Keratinocyte (primary cell): ENCODE measurements at regions not wholly inside any gene's neighbourhood (a gene's known extent, or its start where the extent isn't known, plus 50 kb on each side); places are given as distances from the start of the nearest gene placed in this dataset.

ENCODE experiments used
- CTCF ChIP-seq, 3 experiments: IDR thresholded peaks in 1 of 3; conservative IDR thresholded peaks in 1 of 3; optimal IDR thresholded peaks in 1 of 3; 2 replicates in 2 of 3; 3 replicates in 1 of 3; pipeline versions ENCODE3 to v1.5.1; 2011; ENCODE audit warnings: low read length in 3 of 3, mild to moderate bottlenecking in 3 of 3, moderate library complexity in 2 of 3, control low read depth in 1 of 3, inconsistent platforms in 1 of 3; ENCODE audit not compliant: insufficient read depth in 2 of 3; ENCODE audit errors: extremely low read depth in 1 of 3
- EZH2 ChIP-seq: IDR thresholded peaks from one replicate; pipeline ENCODE4 v1.6.1; 2012; ENCODE audit warnings: inconsistent platforms, mild to moderate bottlenecking, low read length, moderate library complexity

GRCh38 chr5:180423598-180423997 is 70.5 kb upstream of the GFPT2 start:
- TF ChIP-seq CTCF (optimal IDR thresholded peaks at IDR 0.05 in 1 of 3, IDR thresholded peaks at IDR 0.05 in 1 of 3, conservative IDR thresholded peaks at IDR 0.05 in 1 of 3; ENCODE audit: extremely low read depth in 1 of 3, insufficient read depth in 2 of 3, low read length in 3 of 3) (no peak), EZH2 (no peak)
